HCT116 (cell line): ENCODE measurements at regions not wholly inside any gene's neighbourhood (a gene's known extent, or its start where the extent isn't known, plus 50 kb on each side); places are given as distances from the start of the nearest gene placed in this dataset.

Source experiments
- ATAC-seq: fragments of 200-7000 bp; cut with Tn5 transposase; 2 replicates; pipeline ENCODE4 v1.9.1; 2020; ENCODE audit warnings: mild to moderate bottlenecking, moderate library complexity
- BruUV-seq: library from RNA; stranded (reverse); fragments of 400-500 nt; replicated peaks from 2 replicates; lab custom pipeline; 2021; lab: Mats Ljungman, UMichigan
- CTCF ChIA-PET: fragments of 300-600 bp; sonication (Branson Sonifier 250); formaldehyde crosslinking; loops from one replicate; lab custom pipeline; 2021; ENCODE audit warnings: antibody characterized with exemption; lab: Charles Lee
- POLR2A ChIA-PET: fragments of 300-600, 350-600 bp; sonication (Branson Sonifier 250); formaldehyde crosslinking; loops from one replicate; lab custom pipeline; 2021; ENCODE audit warnings: antibody characterized with exemption; lab: Charles Lee
- RAD21 ChIA-PET, 2 experiments: fragments of 300-600 bp; sonication (Branson Sonifier 250); formaldehyde crosslinking; loops; one replicate each; lab custom pipeline; 2023; ENCODE audit warnings: low total read pairs in 2 of 2; ENCODE audit not compliant: uncharacterized antibody in 2 of 2, unreplicated experiment in 2 of 2, low non-redundant PET in 1 of 2; lab: Charles Lee
- DNase-seq: peaks from one replicate; pipeline ENCODE4 v3.0.0-alpha.2; 2010; ENCODE audit warnings: low read depth, low spot score
- H2AFZ ChIP-seq: fragments of 200-600 bp; shearing (Covaris generic), sonication (generic); 2 replicates; pipeline ENCODE4 v1.6.1; 2017; ENCODE audit warnings: low read depth, mixed run types, mixed read lengths, antibody characterized with exemption, low read length; ENCODE audit not compliant: poor library complexity, severe bottlenecking
- H3K27ac ChIP-seq: 2 replicates; pipeline ENCODE4 v1.5.1; 2012; ENCODE audit warnings: low read depth, low read length
- H3K27me3 ChIP-seq: fragments of 200-600 bp; sonication (generic); 2 replicates; pipeline ENCODE4 v1.6.1; 2016; ENCODE audit warnings: mixed run types, low read length, mixed read lengths; ENCODE audit not compliant: insufficient read depth
- H3K36me3 ChIP-seq, 2 experiments: fragments of 200-500 bp in 1 of 2; fragments of 200-600 bp in 1 of 2; sonication (Bioruptor generic) in 1 of 2; sonication (generic) in 1 of 2; 2 replicates each; pipeline versions ENCODE4 v1.5.1 to v1.6.1; 2014 to 2016; ENCODE audit warnings: low read length in 2 of 2, inconsistent platforms in 1 of 2, mixed read lengths in 1 of 2, mixed run types in 1 of 2; ENCODE audit not compliant: insufficient read depth in 2 of 2, control insufficient read depth in 1 of 2
- H3K4me1 ChIP-seq, 2 experiments: fragments of 200-600 bp in 1 of 2; sonication (generic) in 1 of 2; 2 replicates each; pipeline versions ENCODE4 v1.5.1 to v1.6.1; 2012 to 2017; ENCODE audit warnings: low read length in 2 of 2, inconsistent platforms in 1 of 2, mild to moderate bottlenecking in 1 of 2, mixed read lengths in 1 of 2, mixed run types in 1 of 2, moderate library complexity in 1 of 2; ENCODE audit not compliant: insufficient read depth in 2 of 2, control insufficient read depth in 1 of 2
- H3K4me2 ChIP-seq: fragments of 200-600 bp; sonication (generic); 2 replicates; pipeline ENCODE4 v1.6.1; 2017; ENCODE audit warnings: mixed run types, low read length, mixed read lengths
- H3K4me3 ChIP-seq, 2 experiments: fragments of 200-600 bp in 1 of 2; sonication (generic) in 1 of 2; replicated peaks in 1 of 2; 2 replicates each; pipeline ENCODE4 v1.5.1; 2011 to 2016; ENCODE audit warnings: low read length in 2 of 2, control low read depth in 1 of 2, low read depth in 1 of 2, mild to moderate bottlenecking in 1 of 2, mixed read lengths in 1 of 2, mixed run types in 1 of 2
- H3K79me2 ChIP-seq: fragments of 200-600 bp; sonication (generic); 2 replicates; pipeline ENCODE4 v1.6.1; 2017; ENCODE audit warnings: mild to moderate bottlenecking, mixed run types, low read length, moderate library complexity, mixed read lengths; ENCODE audit not compliant: insufficient read depth
- H3K9ac ChIP-seq: fragments of 200-600 bp; sonication (generic); 2 replicates; pipeline ENCODE4 v1.6.1; 2016; ENCODE audit warnings: low read length, mixed read lengths
- H3K9me2 ChIP-seq: fragments of 200-600 bp; sonication (generic), shearing (Covaris generic); 2 replicates; pipeline ENCODE4 v1.6.1; 2017; ENCODE audit warnings: mixed run types, mild to moderate bottlenecking, moderate library complexity; ENCODE audit not compliant: insufficient read depth
- H3K9me3 ChIP-seq, 2 experiments: fragments of 200-500 bp in 1 of 2; fragments of 200-600 bp in 1 of 2; sonication (Bioruptor generic) in 1 of 2; sonication (generic) in 1 of 2; 2 replicates each; pipeline ENCODE4 v1.6.1; 2014 to 2017; ENCODE audit warnings: low read length in 2 of 2, mixed read lengths in 2 of 2, inconsistent platforms in 1 of 2, low read depth in 1 of 2, mild to moderate bottlenecking in 1 of 2, mixed run types in 1 of 2, moderate library complexity in 1 of 2; ENCODE audit not compliant: control insufficient read depth in 1 of 2, insufficient read depth in 1 of 2
- H4K20me1 ChIP-seq: fragments of 200-600 bp; sonication (generic), shearing (Covaris generic); 2 replicates; pipeline ENCODE4 v1.6.1; 2017; ENCODE audit warnings: mixed run types, mild to moderate bottlenecking, moderate library complexity; ENCODE audit not compliant: insufficient read depth
- ATF3 ChIP-seq: IDR thresholded peaks from 2 replicates; pipeline ENCODE4 v1.6.1; 2012
- CBX3 ChIP-seq: IDR thresholded peaks from 2 replicates; pipeline ENCODE4 v1.6.1; 2012; ENCODE audit warnings: low read depth
- EGR1 ChIP-seq: IDR thresholded peaks from 2 replicates; pipeline ENCODE4 v1.6.1; 2012; ENCODE audit warnings: low read depth
- EZH2 ChIP-seq: fragments of 200-600 bp; sonication (generic); IDR thresholded peaks from 2 replicates; pipeline ENCODE4 v1.6.1; 2017; ENCODE audit warnings: antibody characterized with exemption, mixed run types
- EZH2phosphoT487 ChIP-seq: fragments of 200-600 bp; IDR thresholded peaks from 2 replicates; pipeline ENCODE4 v1.6.1; 2018; ENCODE audit warnings: antibody characterized with exemption, borderline replicate concordance
- FOSL1 ChIP-seq: IDR thresholded peaks from 2 replicates; pipeline ENCODE4 v1.6.1; 2012; ENCODE audit warnings: low read depth
- JUND ChIP-seq: IDR thresholded peaks from 2 replicates; pipeline ENCODE4 v1.6.1; 2012
- MAX ChIP-seq: IDR thresholded peaks from 2 replicates; pipeline ENCODE4 v1.6.1; 2012
- POLR2AphosphoS5 ChIP-seq: IDR thresholded peaks from 2 replicates; pipeline ENCODE4 v1.6.1; 2011; ENCODE audit warnings: mild to moderate bottlenecking, low read depth, low read length, moderate library complexity
- RAD21 ChIP-seq: IDR thresholded peaks from 2 replicates; pipeline ENCODE4 v1.6.1; 2012; ENCODE audit warnings: low read depth, mild to moderate bottlenecking
- REST ChIP-seq: IDR thresholded peaks from 2 replicates; pipeline ENCODE4 v1.6.1; 2012; ENCODE audit warnings: low read depth
- SIN3A ChIP-seq: IDR thresholded peaks from 2 replicates; pipeline ENCODE4 v1.6.1; 2012; ENCODE audit warnings: low read depth
- SP1 ChIP-seq: IDR thresholded peaks from 2 replicates; pipeline ENCODE4 v1.6.1; 2012; ENCODE audit warnings: low read depth
- SRF ChIP-seq: IDR thresholded peaks from 2 replicates; pipeline ENCODE4 v1.6.1; 2012; ENCODE audit warnings: low read depth
- ZFX ChIP-seq: fragments of 450-650 bp; IDR thresholded peaks from 2 replicates; pipeline ENCODE4 v1.6.1; 2017
- ZNF274 ChIP-seq: fragments of 200-500 bp; sonication (Bioruptor generic); IDR thresholded peaks from 2 replicates; pipeline ENCODE4 v1.6.1; 2014; ENCODE audit warnings: mild to moderate bottlenecking, low read depth, low read length, inconsistent platforms
- intact Hi-C: fragments of 100-400 bp; cut with micrococcal nuclease; formaldehyde crosslinking; loops from 2 replicates; pipeline ENCODE4 v1.10.0; 2022
- TF ChIP-seq, protein P1 (sequence below), 3 experiments: fragments of 200-600 bp in 1 of 3; sonication (generic) in 1 of 3; IDR thresholded peaks in 2 of 3; conservative IDR thresholded peaks in 1 of 3; 2 replicates each; pipeline ENCODE4 v1.5.1; 2012 to 2017; ENCODE audit warnings: low read depth in 2 of 3, low read length in 2 of 3, antibody characterized with exemption in 1 of 3, borderline replicate concordance in 1 of 3, control low read depth in 1 of 3, mild to moderate bottlenecking in 1 of 3, mixed read lengths in 1 of 3, mixed run types in 1 of 3, moderate library complexity in 1 of 3; ENCODE audit not compliant: insufficient read depth in 1 of 3
- TF ChIP-seq, protein P2 (sequence below): IDR thresholded peaks from 2 replicates; pipeline ENCODE4 v1.6.1; 2011; ENCODE audit warnings: mild to moderate bottlenecking, low read length, moderate library complexity; ENCODE audit not compliant: insufficient replicate concordance; ENCODE audit errors: extremely low read depth

DNA sequence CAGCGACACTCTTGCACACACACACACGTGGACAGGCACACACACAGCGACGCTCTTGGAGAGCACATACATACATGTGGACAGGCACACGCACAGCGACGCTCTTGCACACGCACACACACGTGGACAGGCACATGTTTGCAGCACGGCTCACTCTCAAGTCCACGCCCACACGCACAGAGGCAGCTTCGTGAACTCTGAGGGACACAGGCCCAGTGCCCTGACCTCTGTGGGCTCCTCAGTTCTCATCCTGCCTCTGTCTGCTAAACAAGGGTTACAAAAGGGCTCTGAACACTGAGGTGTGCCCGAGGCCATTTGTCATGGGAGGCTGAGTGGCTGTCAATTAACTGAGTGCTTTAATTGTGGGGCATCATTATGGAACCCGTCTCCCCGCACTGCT is 558.8 kb upstream of the ADAMTS16 start:
- no TSS peak for BruUV-seq

More for the DNA sequence above, 558.8 kb upstream of the ADAMTS16 start:
- Histone ChIP-seq H3K9me2 (no peaks in the 10 kb centered on the region), H3K4me2 (no peak overlapping the region), H4K20me1 (no peaks in the 10 kb centered on the region), H2AFZ (no peak overlapping the region), H3K36me3 (no peaks in the 10 kb centered on the region), H3K27me3 (no peaks in the 10 kb centered on the region), H3K4me1 (no peaks in the 10 kb centered on the region), H3K9me3 (peaks cover 17 to 28% of the 10 kb centered on the region in 2 experiments; a peak in 2 of 4 replicates), H3K79me2 (no peaks in the 10 kb centered on the region), H3K4me3 (no peak overlapping the region), H3K27ac (no peak overlapping the region), H3K9ac (no peak overlapping the region)
- ChIA-PET CTCF (no interaction called here), POLR2A (no interaction called here), RAD21 (no interaction called here)
- no peak for TF ChIP-seq RAD21
- TF ChIP-seq, protein P1, sequence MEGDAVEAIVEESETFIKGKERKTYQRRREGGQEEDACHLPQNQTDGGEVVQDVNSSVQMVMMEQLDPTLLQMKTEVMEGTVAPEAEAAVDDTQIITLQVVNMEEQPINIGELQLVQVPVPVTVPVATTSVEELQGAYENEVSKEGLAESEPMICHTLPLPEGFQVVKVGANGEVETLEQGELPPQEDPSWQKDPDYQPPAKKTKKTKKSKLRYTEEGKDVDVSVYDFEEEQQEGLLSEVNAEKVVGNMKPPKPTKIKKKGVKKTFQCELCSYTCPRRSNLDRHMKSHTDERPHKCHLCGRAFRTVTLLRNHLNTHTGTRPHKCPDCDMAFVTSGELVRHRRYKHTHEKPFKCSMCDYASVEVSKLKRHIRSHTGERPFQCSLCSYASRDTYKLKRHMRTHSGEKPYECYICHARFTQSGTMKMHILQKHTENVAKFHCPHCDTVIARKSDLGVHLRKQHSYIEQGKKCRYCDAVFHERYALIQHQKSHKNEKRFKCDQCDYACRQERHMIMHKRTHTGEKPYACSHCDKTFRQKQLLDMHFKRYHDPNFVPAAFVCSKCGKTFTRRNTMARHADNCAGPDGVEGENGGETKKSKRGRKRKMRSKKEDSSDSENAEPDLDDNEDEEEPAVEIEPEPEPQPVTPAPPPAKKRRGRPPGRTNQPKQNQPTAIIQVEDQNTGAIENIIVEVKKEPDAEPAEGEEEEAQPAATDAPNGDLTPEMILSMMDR (IDR thresholded peaks at IDR 0.05 in 2 of 3, conservative IDR thresholded peaks at IDR 0.05 in 1 of 3; ENCODE audit: borderline replicate concordance in 1 of 3, insufficient read depth in 1 of 3, low read depth in 2 of 3, low read length in 2 of 3): no peak
- TF ChIP-seq EGR1: no peak
- no peak for TF ChIP-seq MAX
- TF ChIP-seq ZNF274: no peak
- TF ChIP-seq, protein P2, sequence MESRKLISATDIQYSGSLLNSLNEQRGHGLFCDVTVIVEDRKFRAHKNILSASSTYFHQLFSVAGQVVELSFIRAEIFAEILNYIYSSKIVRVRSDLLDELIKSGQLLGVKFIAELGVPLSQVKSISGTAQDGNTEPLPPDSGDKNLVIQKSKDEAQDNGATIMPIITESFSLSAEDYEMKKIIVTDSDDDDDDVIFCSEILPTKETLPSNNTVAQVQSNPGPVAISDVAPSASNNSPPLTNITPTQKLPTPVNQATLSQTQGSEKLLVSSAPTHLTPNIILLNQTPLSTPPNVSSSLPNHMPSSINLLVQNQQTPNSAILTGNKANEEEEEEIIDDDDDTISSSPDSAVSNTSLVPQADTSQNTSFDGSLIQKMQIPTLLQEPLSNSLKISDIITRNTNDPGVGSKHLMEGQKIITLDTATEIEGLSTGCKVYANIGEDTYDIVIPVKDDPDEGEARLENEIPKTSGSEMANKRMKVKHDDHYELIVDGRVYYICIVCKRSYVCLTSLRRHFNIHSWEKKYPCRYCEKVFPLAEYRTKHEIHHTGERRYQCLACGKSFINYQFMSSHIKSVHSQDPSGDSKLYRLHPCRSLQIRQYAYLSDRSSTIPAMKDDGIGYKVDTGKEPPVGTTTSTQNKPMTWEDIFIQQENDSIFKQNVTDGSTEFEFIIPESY: no peak
- no peak for TF ChIP-seq ATF3
- TF ChIP-seq SIN3A: no peak
- no peak for TF ChIP-seq SP1
- TF ChIP-seq EZH2phosphoT487: no peak
- TF ChIP-seq CBX3: no peak
- TF ChIP-seq FOSL1: no peak
- TF ChIP-seq REST: no peak
- TF ChIP-seq JUND: no peak
- TF ChIP-seq POLR2AphosphoS5: no peak
- TF ChIP-seq SRF: no peak
- TF ChIP-seq EZH2: no peak
- TF ChIP-seq ZFX: no peak
- intact Hi-C loops: no loop called here
- ATAC-seq (no peak), DNase-seq (no peak)
